Endothelial cell of umbilical vein (primary cell): ENCODE measurements at regions not wholly inside any gene's neighbourhood (a gene's known extent, or its start where the extent isn't known, plus 50 kb on each side); places are given as distances from the start of the nearest gene placed in this dataset.

Source experiments
- BruUV-seq: library from RNA; stranded (reverse); fragments of 400-500 nt; replicated peaks from 2 replicates; lab custom pipeline; 2021; lab: Mats Ljungman, UMichigan
- CTCF ChIA-PET: fragments of 300-600, 350-600 bp; sonication (Branson Sonifier 250); formaldehyde crosslinking; loops from one replicate; lab custom pipeline; 2021; ENCODE audit warnings: antibody characterized with exemption, inconsistent platforms; lab: Charles Lee
- POLR2A ChIA-PET: fragments of 300-600, 350-600 bp; sonication (Branson Sonifier 250); formaldehyde crosslinking; loops from one replicate; lab custom pipeline; 2021; ENCODE audit warnings: antibody characterized with exemption, inconsistent platforms; lab: Charles Lee
- DNase-seq: peaks from one replicate; pipeline ENCODE4 v3.0.0-alpha.2; 2011; ENCODE audit warnings: low read depth, low spot score
- FAIRE-seq: peaks from 2 replicates; lab custom pipeline; 2011; peaks lifted over from hg19 to GRCh38; lab: Jason Lieb, UNC
- H2AFZ ChIP-seq: 2 replicates; pipeline ENCODE4 v1.6.0; 2012; ENCODE audit warnings: low read depth, low read length, control low read depth, inconsistent platforms
- H3K27ac ChIP-seq: 2 replicates; pipeline ENCODE4 v1.5.1; 2011; ENCODE audit warnings: low read depth, mild to moderate bottlenecking, control low read depth, low read length, moderate library complexity; ENCODE audit not compliant: insufficient read depth
- H3K27me3 ChIP-seq, 2 experiments: 2 replicates each; pipeline versions ENCODE4 v1.6.0 to v1.6.1; 2011; ENCODE audit warnings: low read length in 2 of 2, mixed read lengths in 1 of 2; ENCODE audit not compliant: control insufficient read depth in 2 of 2, insufficient read depth in 2 of 2
- H3K36me3 ChIP-seq, 2 experiments: 2 replicates in 1 of 2; 3 replicates in 1 of 2; pipeline ENCODE4 v1.5.1; 2011; ENCODE audit warnings: low read length in 2 of 2, mild to moderate bottlenecking in 1 of 2, moderate library complexity in 1 of 2; ENCODE audit not compliant: control insufficient read depth in 2 of 2, insufficient read depth in 2 of 2; ENCODE audit errors: extremely low read depth in 1 of 2
- H3K4me1 ChIP-seq: 3 replicates; pipeline ENCODE4 v1.5.1; 2011; ENCODE audit warnings: mild to moderate bottlenecking, low read length; ENCODE audit not compliant: control insufficient read depth, insufficient read depth; ENCODE audit errors: extremely low read depth
- H3K4me2 ChIP-seq: 2 replicates; pipeline ENCODE4 v1.6.1; 2011; ENCODE audit warnings: low read length, control low read depth, mixed read lengths; ENCODE audit not compliant: insufficient read depth
- H3K4me3 ChIP-seq, 3 experiments: fragments of 200-600 bp in 1 of 3; sonication (generic), shearing (Covaris generic) in 1 of 3; replicated peaks in 1 of 3; 2 replicates each; pipeline ENCODE4 v1.5.1; 2011 to 2016; ENCODE audit warnings: control low read depth in 3 of 3, low read length in 3 of 3, mild to moderate bottlenecking in 2 of 3, inconsistent platforms in 1 of 3, low read depth in 1 of 3, moderate library complexity in 1 of 3; ENCODE audit not compliant: insufficient read depth in 1 of 3
- H3K79me2 ChIP-seq: 2 replicates; pipeline ENCODE4 v1.6.0; 2012; ENCODE audit warnings: low read length, inconsistent platforms; ENCODE audit not compliant: control insufficient read depth, insufficient read depth
- H3K9ac ChIP-seq: replicated peaks from 2 replicates; pipeline ENCODE3; 2011; ENCODE audit warnings: low read length, control low read depth; ENCODE audit not compliant: insufficient read depth; ENCODE audit errors: extremely low read depth
- H3K9me1 ChIP-seq: replicated peaks from 3 replicates; pipeline ENCODE4 v1.6.0; 2011; ENCODE audit warnings: mild to moderate bottlenecking, low read length; ENCODE audit not compliant: control insufficient read depth, insufficient read depth; ENCODE audit errors: extremely low read depth
- H3K9me3 ChIP-seq: replicated peaks from 2 replicates; pipeline ENCODE4 v1.5.1; 2012; ENCODE audit warnings: low read length, inconsistent platforms; ENCODE audit not compliant: control insufficient read depth, insufficient read depth
- H4K20me1 ChIP-seq: replicated peaks from 2 replicates; pipeline ENCODE3; 2011; ENCODE audit warnings: mild to moderate bottlenecking, low read length; ENCODE audit not compliant: control insufficient read depth, insufficient read depth; ENCODE audit errors: extremely low read depth
- CTCF ChIP-seq, 2 donors: IDR thresholded peaks; 1 replicate in 1 of 2; 2 replicates in 1 of 2; pipeline ENCODE4 v1.5.1; 2011; ENCODE audit warnings: low read length in 2 of 2, mild to moderate bottlenecking in 2 of 2, moderate library complexity in 2 of 2, control low read depth in 1 of 2, inconsistent platforms in 1 of 2, low read depth in 1 of 2; ENCODE audit not compliant: insufficient read depth in 1 of 2; ENCODE audit errors: extremely low read depth in 1 of 2
- FOS ChIP-seq: IDR thresholded peaks from 2 replicates; pipeline ENCODE4 v1.6.1; 2011; ENCODE audit warnings: mild to moderate bottlenecking, low read length, moderate library complexity, borderline replicate concordance; ENCODE audit not compliant: insufficient read depth
- GATA2 ChIP-seq: IDR thresholded peaks from 2 replicates; pipeline ENCODE4 v1.7.0; 2011; ENCODE audit warnings: low read depth, mild to moderate bottlenecking, moderate library complexity, mixed read lengths, low read length; ENCODE audit not compliant: insufficient read length, insufficient read depth
- JUN ChIP-seq: IDR thresholded peaks from 2 replicates; pipeline ENCODE4 v1.6.1; 2011; ENCODE audit warnings: borderline replicate concordance, low read depth; ENCODE audit not compliant: insufficient read length, insufficient read depth
- MAX ChIP-seq: IDR thresholded peaks from 2 replicates; pipeline ENCODE4 v1.6.1; 2011; ENCODE audit not compliant: insufficient read depth, insufficient read length
- MYC ChIP-seq: IDR thresholded peaks from one replicate; pipeline ENCODE4 v1.6.1; 2011; ENCODE audit warnings: mild to moderate bottlenecking, low read depth, low read length
- POLR2A ChIP-seq: IDR thresholded peaks from 2 replicates; pipeline ENCODE4 v1.6.1; 2012; ENCODE audit warnings: low read depth, mild to moderate bottlenecking, control low read depth, low read length
- dilution Hi-C: fragments of 300-500 bp; cut with MboI; formaldehyde crosslinking; loops from one replicate; pipeline ENCODE4 v1.15.0; 2019; ENCODE audit warnings: low sequenced_read_pairs; ENCODE audit not compliant: extremely low pct_ligation_motif_present
- intact Hi-C: fragments of 100-400 bp; cut with micrococcal nuclease; formaldehyde crosslinking; loops from one replicate; pipeline ENCODE4 v1.10.0; 2022

GRCh38 chr20:52318651-52319050 lies 127.1 kb upstream of the ZFP64 start:
- dilution Hi-C loops = no loop called here
- H3K9me3 ChIP-seq = no peaks in the 10 kb centered on the region
- no peak for TF ChIP-seq POLR2A
- no peak for TF ChIP-seq MYC
- TF ChIP-seq JUN = no peak
- TF ChIP-seq FOS = no peak
- TF ChIP-seq CTCF (IDR thresholded peaks at IDR 0.05; ENCODE audit: extremely low read depth in 1 of 2, insufficient read depth in 1 of 2, low read depth in 1 of 2, low read length in 2 of 2) = no peak
- no peak for TF ChIP-seq GATA2
- TF ChIP-seq MAX = no peak
- ChIA-PET POLR2A (no interaction called here), CTCF (no interaction called here)
- no peaks in the 10 kb centered on the region for H3K27me3 ChIP-seq
- no TSS peak for BruUV-seq
- no peaks in the 10 kb centered on the region for H3K4me1 ChIP-seq
- no peak overlapping the region for H3K27ac ChIP-seq
- no peaks in the 10 kb centered on the region for H3K36me3 ChIP-seq
- H3K9ac ChIP-seq = no peak overlapping the region
- no peak for DNase-seq
- FAIRE-seq = no peak
- H4K20me1 ChIP-seq = no peaks in the 10 kb centered on the region
- no peaks in the 10 kb centered on the region for H3K9me1 ChIP-seq
- no peak overlapping the region for H3K4me2 ChIP-seq
- intact Hi-C loops = no loop called here
- H3K4me3 ChIP-seq = no peak overlapping the region
- no peak overlapping the region for H2AFZ ChIP-seq
- no peaks in the 10 kb centered on the region for H3K79me2 ChIP-seq
